Upper lobe of right lung (tissue), 1 donor: ENCODE measurements at regions not wholly inside any gene's neighbourhood (a gene's known extent, or its start where the extent isn't known, plus 50 kb on each side); places are given as distances from the start of the nearest gene placed in this dataset.

ENCODE experiments used
- ATAC-seq: fragments of 200-7000 bp; cut with Tn5 transposase; one replicate; pipeline ENCODE4 v1.9.1; 2020; ENCODE audit warnings: mild to moderate bottlenecking, moderate library complexity
- DNase-seq: peaks from one replicate; pipeline ENCODE4 v3.0.0-alpha.2; 2020
- H3K27ac ChIP-seq: fragments of 200-600 bp; one replicate; pipeline ENCODE4 v1.8.0; 2022
- H3K27me3 ChIP-seq: fragments of 200-600 bp; one replicate; pipeline ENCODE4 v1.8.0; 2022; ENCODE audit warnings: mild to moderate bottlenecking
- H3K36me3 ChIP-seq: fragments of 200-600 bp; one replicate; pipeline ENCODE4 v1.8.0; 2022
- H3K4me1 ChIP-seq: fragments of 200-600 bp; one replicate; pipeline ENCODE4 v1.8.0; 2022
- H3K4me3 ChIP-seq: fragments of 200-600 bp; one replicate; pipeline ENCODE4 v1.8.0; 2022; ENCODE audit warnings: mild to moderate bottlenecking
- H3K9me3 ChIP-seq: fragments of 200-600 bp; one replicate; pipeline ENCODE4 v1.8.0; 2022
- intact Hi-C: fragments of 100-400 bp; cut with DNase I; formaldehyde crosslinking; loops from one replicate; pipeline ENCODE4 v1.11.0; 2022
- TF ChIP-seq, protein P1 (sequence below): fragments of 200-600 bp; IDR thresholded peaks from one replicate; pipeline ENCODE4 v1.8.0; 2022; ENCODE audit warnings: antibody characterized with exemption
- donor health status: DM: no; HTN: yes; CAD: no; lungs with severe emphysema.

DNA sequence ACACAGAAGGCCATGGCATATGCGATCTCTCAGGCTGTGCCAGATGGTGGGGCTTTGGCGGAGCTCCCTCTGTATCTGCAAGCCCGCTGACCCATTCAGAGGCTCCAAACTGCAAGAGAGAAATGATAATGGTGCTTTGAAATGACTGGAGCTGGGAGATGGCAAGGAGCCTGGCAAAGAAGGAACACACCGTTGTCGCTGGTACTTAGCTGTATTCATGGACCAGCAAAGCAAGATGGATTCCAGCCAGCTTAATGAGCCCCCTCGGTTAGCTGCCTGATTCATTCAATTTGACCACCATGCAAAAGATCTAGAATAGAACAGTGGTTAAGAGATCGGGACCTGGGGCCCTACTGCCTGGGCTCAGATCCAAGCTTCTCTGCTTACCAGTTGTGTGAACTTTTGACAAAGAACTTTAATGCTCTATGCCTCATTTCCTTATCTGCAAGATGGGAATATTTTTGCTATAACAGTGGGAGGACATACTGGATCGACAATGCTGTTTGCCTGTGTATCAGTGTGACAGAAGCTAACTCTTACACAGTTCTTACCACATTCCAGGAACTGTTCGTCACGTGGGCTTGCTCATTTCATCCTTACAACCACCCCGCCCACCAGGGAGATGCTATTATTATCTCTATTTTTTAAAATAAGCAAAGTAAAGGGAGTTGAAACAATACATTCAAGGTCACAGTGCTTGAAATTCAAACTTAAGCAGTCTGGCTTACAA, 317.8 kb upstream of the SULF2 start:
- no peaks in the 10 kb centered on the region for H3K36me3 ChIP-seq
- H3K9me3 ChIP-seq, result no peaks in the 10 kb centered on the region
- no peak overlapping the region for H3K27ac ChIP-seq
- no peak for ATAC-seq
- peak; percentile 1 for DNase-seq
- H3K4me1 ChIP-seq, result no peaks in the 10 kb centered on the region
- no peak overlapping the region for H3K4me3 ChIP-seq
- no peaks in the 10 kb centered on the region for H3K27me3 ChIP-seq
- intact Hi-C loops, result no loop called here
- TF ChIP-seq, protein P1, sequence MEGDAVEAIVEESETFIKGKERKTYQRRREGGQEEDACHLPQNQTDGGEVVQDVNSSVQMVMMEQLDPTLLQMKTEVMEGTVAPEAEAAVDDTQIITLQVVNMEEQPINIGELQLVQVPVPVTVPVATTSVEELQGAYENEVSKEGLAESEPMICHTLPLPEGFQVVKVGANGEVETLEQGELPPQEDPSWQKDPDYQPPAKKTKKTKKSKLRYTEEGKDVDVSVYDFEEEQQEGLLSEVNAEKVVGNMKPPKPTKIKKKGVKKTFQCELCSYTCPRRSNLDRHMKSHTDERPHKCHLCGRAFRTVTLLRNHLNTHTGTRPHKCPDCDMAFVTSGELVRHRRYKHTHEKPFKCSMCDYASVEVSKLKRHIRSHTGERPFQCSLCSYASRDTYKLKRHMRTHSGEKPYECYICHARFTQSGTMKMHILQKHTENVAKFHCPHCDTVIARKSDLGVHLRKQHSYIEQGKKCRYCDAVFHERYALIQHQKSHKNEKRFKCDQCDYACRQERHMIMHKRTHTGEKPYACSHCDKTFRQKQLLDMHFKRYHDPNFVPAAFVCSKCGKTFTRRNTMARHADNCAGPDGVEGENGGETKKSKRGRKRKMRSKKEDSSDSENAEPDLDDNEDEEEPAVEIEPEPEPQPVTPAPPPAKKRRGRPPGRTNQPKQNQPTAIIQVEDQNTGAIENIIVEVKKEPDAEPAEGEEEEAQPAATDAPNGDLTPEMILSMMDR, result no peak

DNA sequence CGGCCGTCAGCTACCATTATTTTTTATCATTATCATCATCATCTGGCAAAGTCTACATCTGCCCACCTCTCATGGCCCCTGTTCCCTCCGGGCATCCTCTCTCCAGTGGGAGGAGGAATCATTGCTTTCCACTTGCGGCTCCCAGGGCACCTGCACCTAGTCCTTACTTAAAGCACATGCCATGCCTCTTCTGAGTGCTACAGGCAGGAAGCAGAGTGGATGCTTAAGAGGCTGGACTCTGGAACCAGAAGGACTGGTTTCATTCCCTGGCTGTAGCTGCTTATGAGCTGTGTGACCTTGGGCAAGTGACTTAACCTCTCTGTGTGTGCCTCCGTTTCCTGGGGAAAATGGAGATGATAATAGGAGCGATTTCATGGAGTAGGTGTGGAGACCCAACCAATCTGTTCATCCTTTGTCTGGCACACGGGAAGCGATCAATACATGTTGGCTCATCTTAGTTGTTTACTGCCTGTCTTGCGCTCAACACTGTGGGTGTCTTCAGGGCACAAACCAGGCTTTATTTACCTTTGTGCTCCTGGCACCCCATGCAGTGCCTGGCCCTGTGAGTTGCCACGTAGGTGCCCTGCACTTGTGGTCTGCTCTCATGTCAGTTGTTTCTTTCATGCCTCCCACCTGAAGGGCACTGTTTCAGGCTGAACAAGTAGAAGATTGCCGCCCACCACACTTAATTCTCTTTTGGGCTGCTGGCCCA, 317.0 kb upstream of the SULF2 start:
- Histone ChIP-seq H3K4me1 (no peaks in the 10 kb centered on the region), H3K36me3 (no peaks in the 10 kb centered on the region), H3K4me3 (no peak overlapping the region), H3K9me3 (no peaks in the 10 kb centered on the region), H3K27ac (no peak overlapping the region), H3K27me3 (no peaks in the 10 kb centered on the region)
- intact Hi-C loops, result no loop called here
- TF ChIP-seq, protein P1, result no peak
- DNase-seq (peak; percentile 35), ATAC-seq (no peak)

DNA sequence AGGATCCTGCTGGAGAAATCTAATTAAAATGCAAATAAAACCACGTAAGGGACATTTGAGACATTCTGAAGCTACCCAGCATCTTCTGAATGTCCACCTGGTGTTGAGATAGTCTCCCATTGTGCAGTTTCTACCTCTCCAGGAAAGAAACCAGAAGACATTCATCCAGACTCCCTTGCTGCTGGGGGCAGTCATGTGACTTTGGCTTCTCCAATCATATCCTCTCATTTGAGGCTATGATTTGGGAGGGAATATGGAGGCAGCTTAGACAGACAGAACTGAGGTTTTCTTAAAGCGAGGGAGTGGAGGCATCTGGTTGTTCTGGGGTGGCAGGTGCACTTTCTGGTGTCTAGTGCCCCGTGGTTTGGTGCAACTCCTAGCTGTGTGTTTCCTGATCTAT, 315.2 kb upstream of the SULF2 start:
- ATAC-seq (no peak), DNase-seq (peak; percentile 8)
- Histone ChIP-seq H3K36me3 (no peaks in the 10 kb centered on the region), H3K27ac (no peak overlapping the region), H3K27me3 (no peaks in the 10 kb centered on the region), H3K4me3 (no peak overlapping the region), H3K9me3 (no peaks in the 10 kb centered on the region), H3K4me1 (no peaks in the 10 kb centered on the region)
- intact Hi-C loops, result no loop called here
- TF ChIP-seq, protein P1, result no peak

DNA sequence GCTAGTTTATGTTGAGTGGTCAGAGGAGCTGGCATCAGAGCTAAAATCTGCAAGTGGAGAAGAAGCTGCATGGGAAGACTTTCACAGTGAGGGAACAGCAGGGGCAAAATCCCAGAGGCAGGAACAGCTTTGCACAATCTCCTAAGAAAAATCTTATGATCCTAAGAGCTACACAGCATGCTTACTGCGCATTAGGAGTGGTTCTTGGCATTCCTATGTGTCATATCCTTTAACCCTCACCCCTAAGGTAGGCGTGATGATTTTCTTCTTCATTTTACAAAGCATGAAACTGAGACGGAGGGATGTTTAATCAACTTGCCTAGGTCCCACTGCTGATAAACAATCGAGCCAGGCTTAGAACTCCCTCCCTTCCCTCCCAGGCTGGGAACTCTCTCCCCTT, 313.6 kb upstream of the SULF2 start:
- no peaks in the 10 kb centered on the region for H3K36me3 ChIP-seq
- no peaks in the 10 kb centered on the region for H3K27me3 ChIP-seq
- H3K4me3 ChIP-seq, result no peak overlapping the region
- no peaks in the 10 kb centered on the region for H3K4me1 ChIP-seq
- no peak overlapping the region for H3K27ac ChIP-seq
- ATAC-seq, result no peak
- no peaks in the 10 kb centered on the region for H3K9me3 ChIP-seq
- intact Hi-C loops, result no loop called here
- TF ChIP-seq, protein P1, result no peak
- peak; percentile 2 for DNase-seq

DNA sequence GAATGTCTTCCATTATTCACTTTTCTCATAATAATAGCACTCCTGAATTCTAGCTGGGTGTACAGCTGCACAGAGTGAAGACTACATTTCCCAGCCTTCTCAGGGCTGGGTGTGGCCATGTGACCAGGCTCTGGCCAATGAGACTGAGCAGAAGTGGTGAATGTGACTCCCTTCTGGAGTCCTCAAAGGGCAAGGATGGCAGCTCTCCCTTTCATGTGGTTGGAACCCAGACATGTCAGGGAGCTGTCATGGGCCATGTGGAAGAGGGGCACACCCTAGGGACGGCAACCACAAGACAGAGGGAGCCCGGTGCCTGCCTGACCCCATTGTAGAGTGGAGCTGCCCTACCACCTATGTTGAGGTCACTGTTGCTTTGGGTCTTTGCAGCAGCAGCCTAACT, 312.8 kb upstream of the SULF2 start:
- DNase-seq, result peak; percentile 37
- no peak overlapping the region for H3K27ac ChIP-seq
- intact Hi-C loops, result no loop called here
- no peak for ATAC-seq
- no peak overlapping the region for H3K4me3 ChIP-seq
- TF ChIP-seq, protein P1, result no peak
- peaks cover 4% of the 10 kb centered on the region for H3K27me3 ChIP-seq
- H3K36me3 ChIP-seq, result no peaks in the 10 kb centered on the region
- H3K4me1 ChIP-seq, result no peaks in the 10 kb centered on the region
- no peaks in the 10 kb centered on the region for H3K9me3 ChIP-seq
